ENCODE measurements at regions not wholly inside any gene's neighbourhood (a gene's known extent, or its start where the extent isn't known, plus 50 kb on each side); places are given as distances from the start of the nearest gene placed in this dataset.
A peak's percentile ranks its signal among the peaks of the same experiment; 100 is the strongest.
"Not testable (repeated sequence)": the region's sequence is repeated elsewhere in the genome, so short reads cannot be mapped to it uniquely, and the experiment has no call there.

- no peak for DNase-seq
Observed at GRCh38 chr18:34352385-34353163, 127.9 kb upstream of the NOL4 start.

DNA sequence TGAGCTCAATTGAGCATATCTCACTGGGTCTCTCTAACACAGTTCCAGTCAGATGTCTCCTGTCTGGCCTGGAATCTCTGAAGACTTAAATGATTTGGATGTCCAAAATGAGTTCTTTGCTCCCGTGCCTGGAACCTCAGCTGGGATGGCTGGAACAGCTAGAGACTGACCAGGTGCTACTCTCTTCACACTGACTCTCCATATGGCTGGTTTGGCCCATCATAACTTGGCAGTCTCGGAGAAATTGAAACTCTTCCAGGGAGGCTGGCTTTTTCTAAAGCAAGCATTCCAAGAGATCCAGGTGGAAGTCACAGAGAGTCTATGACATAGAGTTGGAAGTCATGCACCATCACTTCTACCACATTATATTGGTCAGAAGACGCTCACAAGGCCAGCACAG lies 129.6 kb upstream of the NOL4 start:
- no peak for DNase-seq

- no peak for DNase-seq
Observed at GRCh38 chr18:34357944-34358580, 133.3 kb upstream of the NOL4 start.

GRCh38 chr18:34358923-34359322 lies 134.2 kb upstream of the NOL4 start:
- DNase-seq, result no peak

DNA sequence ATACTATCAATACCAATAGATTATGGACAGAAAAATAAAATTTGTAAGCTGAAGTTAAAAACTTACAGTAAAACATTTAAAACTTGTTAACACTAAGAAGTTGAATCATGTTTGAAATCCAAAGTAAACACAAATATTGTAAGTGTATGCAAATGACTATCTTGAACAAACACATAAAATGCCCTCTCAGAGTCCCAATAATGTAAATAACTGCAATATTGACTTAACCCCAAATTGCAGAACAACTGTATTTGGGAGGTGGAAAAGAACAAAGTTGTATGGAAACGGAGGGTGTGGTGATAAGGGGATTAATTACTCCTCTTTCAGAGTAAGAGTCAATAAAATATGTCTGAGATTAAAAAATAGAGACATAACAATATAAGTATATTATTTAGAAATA lies 140.0 kb upstream of the NOL4 start:
- no peak for DNase-seq

DNA sequence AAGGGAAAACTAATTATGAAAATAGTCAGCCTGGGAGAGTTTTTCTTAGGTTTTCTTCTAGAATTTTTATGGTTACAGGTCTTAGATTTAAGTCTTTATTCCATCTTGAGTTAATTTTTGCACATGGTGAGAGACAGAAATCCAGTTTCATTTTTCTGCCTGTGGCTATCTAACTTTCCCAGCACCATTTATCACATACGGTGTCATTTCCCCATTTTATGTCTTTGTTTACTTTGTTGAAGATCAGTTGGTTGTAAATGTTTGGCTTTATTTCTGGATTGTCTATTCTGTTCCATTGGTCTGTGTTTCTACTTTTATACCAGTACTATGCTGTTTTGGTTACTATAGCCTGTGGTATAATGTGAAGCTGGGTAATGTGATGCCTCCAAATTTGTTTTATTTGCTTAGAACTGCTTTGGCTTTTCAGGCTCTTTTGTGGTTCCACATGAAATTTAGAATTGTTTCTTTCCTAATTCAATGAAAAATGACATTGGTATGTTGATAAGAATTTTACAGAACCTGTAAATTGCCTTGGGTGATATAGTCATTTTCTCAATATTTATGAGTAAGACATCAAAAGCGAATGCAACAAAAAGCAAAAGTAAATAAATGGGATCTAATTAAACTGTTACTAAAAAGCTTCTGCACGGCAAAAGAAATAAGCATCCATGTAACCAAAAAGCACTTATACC lies 146.1 kb upstream of the NOL4 start:
- DNase-seq, result no peak

- DNase-seq, result no peak
Observed at GRCh38 chr18:34380326-34380725, 155.6 kb upstream of the NOL4 start.

DNA sequence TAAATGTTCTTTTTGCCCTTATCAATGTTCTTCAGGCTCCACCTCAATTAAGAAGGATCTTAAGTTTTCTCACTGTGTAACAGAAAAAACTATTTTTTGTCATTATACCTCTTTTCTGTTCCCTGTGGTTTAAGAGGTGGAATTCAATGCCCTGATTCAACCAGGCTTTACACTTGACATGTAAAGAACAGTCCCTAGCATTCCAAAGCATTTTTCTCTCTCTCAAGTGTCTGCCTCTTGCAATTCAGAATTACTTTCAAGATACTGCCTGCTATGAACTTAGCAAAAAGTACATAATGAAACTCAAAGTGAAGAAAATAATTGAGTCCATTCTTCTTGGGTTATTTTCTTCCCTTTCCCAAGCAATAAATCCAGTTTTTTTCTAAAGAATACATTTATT lies 160.6 kb upstream of the NOL4 start:
- DNase-seq, result no peak

DNA sequence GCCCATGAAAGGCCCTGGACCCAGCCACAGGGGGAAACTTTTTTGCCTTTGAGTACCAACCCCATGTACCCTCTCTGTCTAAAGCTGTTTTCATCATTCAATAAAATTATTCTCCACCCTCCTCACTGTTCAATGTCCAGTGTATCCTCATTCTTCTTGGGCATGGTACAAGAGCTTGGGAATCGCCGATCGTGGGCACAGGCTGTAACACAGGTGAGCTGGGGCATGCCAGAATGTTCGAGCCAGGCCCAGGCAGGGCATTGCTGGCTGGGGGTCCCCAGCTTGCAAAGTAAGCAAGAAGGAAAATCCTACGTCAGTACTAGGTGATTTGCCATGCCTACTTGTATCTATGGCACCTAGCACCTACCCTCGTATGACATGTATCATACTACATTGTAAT lies 162.1 kb upstream of the NOL4 start:
- no peak for DNase-seq

DNA sequence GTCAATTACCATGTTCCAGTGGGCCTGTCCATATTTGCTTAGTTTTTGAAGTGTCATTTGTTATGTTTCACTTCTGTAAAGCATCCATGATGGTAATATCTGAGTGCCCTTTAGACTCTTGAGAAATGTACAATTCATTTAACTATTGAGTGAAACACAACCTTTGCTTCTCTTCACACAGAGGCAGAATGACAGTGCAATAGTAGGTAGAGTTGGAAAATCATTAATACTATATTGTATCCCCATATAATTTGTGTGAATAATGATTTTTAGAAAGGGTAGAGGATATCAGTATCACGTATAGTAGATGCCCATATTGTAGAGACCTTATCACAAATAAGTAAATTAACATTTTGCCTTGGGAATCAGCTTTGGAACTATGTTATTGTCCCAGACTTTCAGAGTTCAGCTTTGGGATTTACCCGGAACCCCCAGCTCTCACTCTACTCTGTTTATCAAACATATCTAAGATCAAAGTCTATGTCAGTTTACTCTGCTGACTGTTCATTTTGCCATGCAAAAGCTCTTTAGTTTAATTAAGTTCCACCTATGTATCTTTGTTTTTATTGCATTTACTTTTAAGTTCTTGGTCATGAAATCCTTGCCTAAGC lies 172.7 kb upstream of the NOL4 start:
- DNase-seq, result no peak

DNA sequence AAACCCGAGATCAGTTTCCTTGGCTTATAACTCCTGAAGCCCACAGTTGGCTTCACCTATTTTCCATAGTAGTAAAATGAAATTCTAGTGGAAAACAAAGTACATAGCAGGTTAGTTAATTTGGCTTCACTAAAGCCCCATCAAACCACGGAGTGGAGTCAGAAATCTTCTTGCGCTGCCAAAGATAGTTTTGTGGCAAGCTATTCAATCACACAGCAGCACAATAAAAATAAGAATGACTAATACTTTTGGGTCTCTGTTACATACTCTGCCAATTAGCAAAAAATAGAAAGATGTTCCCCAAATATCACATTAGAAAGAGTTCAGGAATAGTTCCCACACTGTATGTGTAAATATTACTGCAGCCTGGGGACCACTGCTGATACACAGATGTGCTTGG lies 175.2 kb upstream of the NOL4 start:
- no peak for DNase-seq

DNA sequence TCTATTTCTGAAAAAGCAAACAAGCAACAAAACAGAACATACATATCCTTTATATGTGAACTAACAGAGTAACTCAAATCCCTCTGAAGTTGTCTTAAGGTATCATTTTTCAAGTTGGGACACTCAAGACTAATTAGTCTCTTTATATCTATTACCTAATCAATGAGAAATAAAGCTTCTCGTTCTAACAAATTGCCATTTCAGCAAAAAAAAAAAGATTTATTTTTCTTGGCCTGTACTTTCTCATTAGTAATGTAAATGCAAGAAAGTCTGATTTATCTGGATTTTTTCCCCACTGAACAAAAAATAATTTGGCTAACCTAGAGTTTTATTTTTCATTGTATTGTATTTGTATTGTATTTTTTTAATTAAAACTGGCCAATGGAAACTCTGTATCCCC lies 176.1 kb upstream of the NOL4 start:
- no peak for DNase-seq

DNA sequence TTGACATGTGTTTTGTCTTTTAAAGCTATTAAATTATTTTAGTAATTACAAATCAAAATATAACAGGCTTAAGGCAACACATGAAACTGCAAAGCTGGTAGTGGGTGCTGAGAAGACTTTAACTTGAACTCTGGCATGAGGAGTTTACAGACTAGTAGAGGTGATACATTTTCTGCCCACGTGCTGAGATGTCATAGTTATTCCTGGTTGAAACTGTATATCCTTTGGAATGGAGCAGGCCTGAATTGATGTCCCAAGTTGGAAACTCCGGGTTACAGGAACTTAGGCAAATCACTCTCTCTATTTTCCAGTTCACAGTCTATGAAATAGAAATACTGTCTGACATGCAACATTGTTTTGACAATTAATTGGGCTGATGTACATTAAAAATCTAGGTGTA lies 177.1 kb upstream of the NOL4 start:
- DNase-seq, result no peak

- not testable (repeated sequence) for DNase-seq
Observed at GRCh38 chr18:34407471-34407870, 182.8 kb upstream of the NOL4 start.

GRCh38 chr18:34411952-34412351 lies 187.2 kb upstream of the NOL4 start:
- DNase-seq, result no peak

DNA sequence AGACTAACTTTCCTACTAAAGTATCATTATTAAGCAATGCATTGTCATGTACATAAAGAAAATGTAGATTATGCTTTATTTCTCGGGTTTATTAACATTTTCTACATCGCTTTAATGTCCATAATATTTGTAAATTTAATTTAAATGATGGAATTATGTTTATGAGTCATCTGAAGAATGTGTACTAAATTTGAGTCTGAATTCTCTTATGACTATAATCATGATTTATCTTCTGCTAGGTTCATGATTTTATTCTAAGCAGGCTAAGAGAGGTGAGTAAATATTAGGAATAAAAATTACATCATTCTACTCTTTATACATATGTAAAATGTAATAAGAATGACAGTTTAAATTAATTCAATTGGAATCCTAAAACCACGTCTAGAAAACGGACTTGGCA lies 206.3 kb upstream of the NOL4 start:
- no peak for DNase-seq

DNA sequence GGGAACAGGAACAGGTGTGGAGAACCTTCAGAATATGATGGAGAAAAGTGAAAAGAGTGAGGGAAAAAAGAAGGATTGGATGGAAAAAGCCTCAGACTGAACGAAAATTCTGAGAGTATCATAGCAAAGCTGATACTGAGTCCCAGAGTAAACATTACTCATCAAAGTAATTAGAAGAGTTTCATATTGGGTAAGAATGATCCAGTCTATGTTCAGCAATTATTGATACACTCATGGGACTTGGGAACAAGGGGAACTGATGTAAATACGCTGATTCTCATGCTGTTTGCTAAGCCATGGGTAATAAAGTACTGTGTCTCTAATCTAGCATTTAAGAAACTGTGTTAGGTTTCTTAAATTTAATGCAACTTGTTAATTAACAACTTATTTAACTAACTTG lies 219.9 kb upstream of the NOL4 start:
- DNase-seq, result no peak

DNA sequence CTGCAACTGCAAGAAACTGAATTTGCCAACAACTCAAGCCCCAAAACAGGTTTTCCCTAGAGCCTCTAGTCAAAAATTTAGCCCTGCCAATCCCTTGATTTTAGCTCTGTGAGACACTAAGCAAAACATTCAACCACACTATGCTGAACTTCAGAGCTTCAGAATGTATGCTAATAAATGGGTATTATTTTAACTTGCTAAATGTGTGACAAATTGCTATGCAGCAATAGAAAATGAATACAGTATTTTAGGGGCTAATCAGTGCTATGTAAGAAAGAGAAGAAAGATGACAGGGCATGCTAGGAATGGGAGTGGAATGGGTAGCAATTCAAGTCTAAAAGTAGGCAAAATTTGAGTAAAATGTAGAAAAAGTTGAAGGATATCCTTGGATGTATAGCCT lies 223.9 kb upstream of the NOL4 start:
- no peak for DNase-seq

GRCh38 chr18:34457761-34458160 lies 233.0 kb upstream of the NOL4 start:
- DNase-seq, result no peak

DNA sequence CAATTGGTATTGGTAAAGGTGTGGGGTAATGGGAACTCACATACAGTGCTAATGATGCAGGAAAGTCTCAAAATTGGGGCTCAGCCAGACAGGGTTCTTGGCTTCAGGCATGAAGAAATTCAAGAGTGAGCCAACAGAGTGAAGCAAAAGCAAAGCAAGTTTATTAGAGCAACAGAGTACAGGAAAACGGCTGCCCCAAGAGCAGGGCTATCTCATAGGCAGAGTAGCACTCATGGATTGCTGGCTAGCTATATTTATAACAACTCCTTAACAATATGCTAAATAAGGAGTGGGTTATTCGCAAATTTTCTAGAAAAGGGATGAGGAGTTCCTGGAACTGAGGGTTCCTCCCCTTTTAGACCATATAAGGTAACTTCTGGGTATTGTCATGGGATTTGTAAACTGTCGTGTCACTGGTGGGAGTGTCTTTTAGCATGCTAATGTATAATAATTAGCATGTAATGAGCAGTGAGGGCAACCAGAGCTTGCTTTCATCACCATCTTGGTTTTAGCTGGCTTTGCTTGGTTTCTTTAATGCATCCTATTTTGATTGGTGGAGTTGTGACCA lies 233.8 kb upstream of the NOL4 start:
- DNase-seq, result no peak

DNA sequence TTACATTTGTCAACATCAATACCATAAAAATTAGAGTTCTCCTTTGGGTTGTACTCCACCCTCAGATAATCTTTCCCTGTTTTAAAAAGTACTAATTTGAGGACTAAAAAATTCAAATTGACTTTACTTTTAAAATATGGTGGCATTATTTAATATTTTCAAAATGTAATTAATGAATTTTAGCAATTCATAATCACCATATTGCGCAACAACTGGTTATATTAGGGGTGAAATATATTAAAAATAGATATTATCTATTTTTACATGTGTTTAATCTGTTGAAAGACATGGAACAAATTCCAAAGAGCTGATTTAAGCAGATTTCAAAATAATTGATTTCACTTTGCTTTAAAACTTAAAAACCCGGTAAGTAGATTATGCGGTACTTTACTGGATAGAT lies 236.6 kb upstream of the NOL4 start:
- DNase-seq, result no peak

GRCh38 chr18:34467058-34467457 lies 242.3 kb upstream of the NOL4 start:
- peak in 1 of 5 experiments; percentile 10 for DNase-seq

GRCh38 chr18:34480162-34480700 lies 229.9 kb upstream of the DTNA start:
- DNase-seq, result no peak
